NT2/D1 (cell line): ENCODE measurements at regions not wholly inside any gene's neighbourhood (a gene's known extent, or its start where the extent isn't known, plus 50 kb on each side); places are given as distances from the start of the nearest gene placed in this dataset.

Experiments used
- DNase-seq: peaks from one replicate; pipeline ENCODE4 v3.0.0-alpha.2; 2011; ENCODE audit warnings: low read depth, low spot score
- H3K27me3 ChIP-seq: 2 replicates; pipeline ENCODE4 v1.6.0; 2011; ENCODE audit warnings: mild to moderate bottlenecking; ENCODE audit not compliant: insufficient read length, insufficient read depth
- H3K36me3 ChIP-seq: 2 replicates; pipeline ENCODE4 v1.6.1; 2011; ENCODE audit warnings: mild to moderate bottlenecking, low read length, mixed read lengths; ENCODE audit not compliant: insufficient read depth, insufficient read length
- H3K4me1 ChIP-seq: 2 replicates; pipeline ENCODE4 v1.5.1; 2011; ENCODE audit not compliant: insufficient read depth, insufficient read length
- H3K4me3 ChIP-seq: 2 replicates; pipeline ENCODE4 v1.5.1; 2011; ENCODE audit warnings: low read depth; ENCODE audit not compliant: insufficient read length
- H3K9ac ChIP-seq: 2 replicates; pipeline ENCODE4 v1.6.0; 2011; ENCODE audit warnings: low read depth; ENCODE audit not compliant: insufficient read length
- H3K9me3 ChIP-seq: 2 replicates; pipeline ENCODE4 v1.5.1; 2011; ENCODE audit warnings: mild to moderate bottlenecking, low read length; ENCODE audit not compliant: insufficient read depth
- SUZ12 ChIP-seq: IDR thresholded peaks from 2 replicates; pipeline ENCODE4 v1.6.1; 2011; ENCODE audit not compliant: insufficient read length, insufficient read depth; ENCODE audit errors: extremely low read depth
- YY1 ChIP-seq: IDR thresholded peaks from 2 replicates; pipeline ENCODE4 v1.6.1; 2011; ENCODE audit not compliant: insufficient read length, insufficient read depth
- ZNF274 ChIP-seq: IDR thresholded peaks from 2 replicates; pipeline ENCODE4 v1.6.1; 2011; ENCODE audit warnings: mild to moderate bottlenecking, low read depth, low read length

DNA sequence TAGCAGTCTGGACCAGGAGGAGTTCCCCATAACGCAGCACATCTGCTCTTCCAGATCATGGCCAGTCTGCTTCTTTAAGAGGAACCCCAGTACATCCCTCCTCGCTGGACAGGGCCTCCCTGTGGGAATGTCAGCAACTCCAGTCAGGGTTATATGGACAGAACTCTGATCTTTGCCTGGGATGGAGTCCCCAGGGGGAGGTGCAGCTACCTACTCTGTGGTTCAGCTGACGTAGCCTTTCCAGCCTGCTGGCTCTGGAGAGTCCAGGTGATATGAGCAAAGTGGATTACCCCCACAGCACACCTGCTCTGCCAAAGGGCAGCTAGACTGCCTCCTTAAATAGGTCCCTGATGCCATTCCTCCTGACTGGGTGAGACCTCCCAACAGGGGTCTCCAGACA is 417.1 kb upstream of the EPHA3 start:
- Histone ChIP-seq H3K4me3 (no peak overlapping the region), H3K9ac (no peak overlapping the region), H3K4me1 (no peaks in the 10 kb centered on the region), H3K36me3 (no peaks in the 10 kb centered on the region), H3K27me3 (no peaks in the 10 kb centered on the region), H3K9me3 (no peaks in the 10 kb centered on the region)
- no peak for DNase-seq
- no peak for TF ChIP-seq YY1
- no peak for TF ChIP-seq ZNF274
- no peak for TF ChIP-seq SUZ12

DNA sequence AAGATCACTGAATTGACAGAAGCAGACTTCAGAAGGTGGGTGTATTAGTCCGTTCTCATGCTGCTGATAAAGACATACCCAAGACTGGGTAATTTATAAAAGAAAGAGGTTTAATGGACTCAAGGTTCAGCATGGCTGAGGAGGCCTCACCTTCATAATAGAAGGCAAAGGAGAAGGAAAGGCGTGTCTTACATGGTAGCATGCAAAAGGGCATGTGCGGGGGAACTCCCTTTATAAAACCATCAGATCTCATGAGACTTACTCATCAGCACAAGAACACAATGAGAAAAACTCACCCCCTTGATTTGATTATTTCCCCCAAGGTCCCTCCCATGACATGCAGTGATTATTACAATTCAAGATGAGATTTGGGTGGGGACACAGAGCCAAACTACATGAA is 416.3 kb upstream of the EPHA3 start:
- no peak for DNase-seq
- no peaks in the 10 kb centered on the region for H3K27me3 ChIP-seq
- H3K9me3 ChIP-seq = no peaks in the 10 kb centered on the region
- no peak overlapping the region for H3K4me3 ChIP-seq
- no peaks in the 10 kb centered on the region for H3K4me1 ChIP-seq
- no peak overlapping the region for H3K9ac ChIP-seq
- TF ChIP-seq YY1 = no peak
- TF ChIP-seq ZNF274 = no peak
- TF ChIP-seq SUZ12 = no peak
- H3K36me3 ChIP-seq = no peaks in the 10 kb centered on the region

DNA sequence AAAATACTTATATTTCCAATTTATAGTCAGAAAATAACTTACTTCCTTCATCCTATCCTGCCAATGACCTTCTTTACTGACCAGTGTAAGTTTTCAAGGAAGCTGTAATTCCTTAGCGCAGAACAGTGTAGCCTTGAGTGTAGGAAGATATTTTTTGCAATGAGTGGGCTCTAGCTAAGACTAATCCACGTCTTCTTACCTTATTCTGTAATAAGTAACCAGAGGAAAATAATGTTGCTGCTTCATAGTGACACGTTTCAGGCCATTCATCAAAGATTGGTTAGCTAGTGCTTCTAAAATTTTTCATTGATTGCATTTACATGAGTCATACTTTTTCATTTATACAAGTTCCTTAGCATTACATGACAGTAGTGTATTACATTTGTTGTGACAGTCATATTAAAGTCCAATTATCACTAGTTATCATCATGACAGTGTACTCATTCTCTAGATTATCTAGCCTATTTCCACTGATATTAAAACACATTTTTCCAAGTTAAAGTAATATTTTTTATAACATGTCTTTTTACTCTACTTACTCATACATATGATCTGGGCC is 403.8 kb upstream of the EPHA3 start:
- H3K4me3 ChIP-seq = no peak overlapping the region
- H3K9me3 ChIP-seq = no peaks in the 10 kb centered on the region
- TF ChIP-seq SUZ12 (no peak), YY1 (no peak), ZNF274 (no peak)
- DNase-seq = no peak
- no peaks in the 10 kb centered on the region for H3K36me3 ChIP-seq
- H3K9ac ChIP-seq = no peak overlapping the region
- H3K4me1 ChIP-seq = no peaks in the 10 kb centered on the region
- no peaks in the 10 kb centered on the region for H3K27me3 ChIP-seq

DNA sequence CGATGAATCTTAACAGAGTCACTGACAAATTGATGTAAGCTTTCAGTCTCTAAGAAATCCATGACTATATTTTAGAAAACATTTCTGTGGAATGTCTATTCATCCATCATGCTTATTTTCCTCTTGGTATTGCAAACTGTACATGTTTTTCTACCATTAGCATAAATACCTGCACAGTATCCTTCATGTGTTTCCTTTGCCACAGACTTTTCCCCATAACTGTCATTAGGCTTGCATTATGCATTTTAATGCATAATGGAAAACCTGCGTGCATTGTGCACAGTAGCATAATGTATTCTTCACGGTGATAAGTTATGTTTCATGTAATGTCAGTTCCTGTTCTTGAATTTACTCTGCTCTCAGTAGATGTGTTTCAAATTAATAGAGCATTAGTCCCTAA is 403.1 kb upstream of the EPHA3 start:
- DNase-seq = no peak
- Histone ChIP-seq H3K27me3 (no peaks in the 10 kb centered on the region), H3K36me3 (no peaks in the 10 kb centered on the region), H3K4me1 (no peaks in the 10 kb centered on the region), H3K4me3 (no peak overlapping the region), H3K9me3 (no peaks in the 10 kb centered on the region), H3K9ac (no peak overlapping the region)
- TF ChIP-seq YY1 (no peak), SUZ12 (no peak), ZNF274 (no peak)

DNA sequence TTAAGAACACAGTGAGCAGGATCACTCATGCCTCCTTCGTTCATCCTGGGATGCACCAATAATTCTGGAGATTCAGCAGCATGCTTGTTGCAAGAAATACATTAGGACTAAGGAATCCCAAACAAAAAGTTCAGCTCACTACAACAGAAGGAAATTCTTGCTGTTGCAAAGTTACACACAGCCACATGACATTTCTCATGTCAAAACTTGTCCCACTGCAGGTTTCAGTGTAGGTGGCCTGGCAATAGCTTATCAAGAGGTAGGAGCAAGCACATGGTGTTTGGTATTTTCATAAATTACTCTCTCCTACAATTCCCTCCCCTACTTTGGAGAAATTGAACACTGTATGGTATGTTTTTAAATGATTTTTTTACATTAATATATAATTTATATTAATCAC is 399.6 kb upstream of the EPHA3 start:
- Histone ChIP-seq H3K9ac (no peak overlapping the region), H3K9me3 (no peaks in the 10 kb centered on the region), H3K4me1 (no peaks in the 10 kb centered on the region), H3K4me3 (no peak overlapping the region), H3K36me3 (no peaks in the 10 kb centered on the region), H3K27me3 (no peaks in the 10 kb centered on the region)
- TF ChIP-seq ZNF274 (no peak), SUZ12 (no peak), YY1 (no peak)
- no peak for DNase-seq

DNA sequence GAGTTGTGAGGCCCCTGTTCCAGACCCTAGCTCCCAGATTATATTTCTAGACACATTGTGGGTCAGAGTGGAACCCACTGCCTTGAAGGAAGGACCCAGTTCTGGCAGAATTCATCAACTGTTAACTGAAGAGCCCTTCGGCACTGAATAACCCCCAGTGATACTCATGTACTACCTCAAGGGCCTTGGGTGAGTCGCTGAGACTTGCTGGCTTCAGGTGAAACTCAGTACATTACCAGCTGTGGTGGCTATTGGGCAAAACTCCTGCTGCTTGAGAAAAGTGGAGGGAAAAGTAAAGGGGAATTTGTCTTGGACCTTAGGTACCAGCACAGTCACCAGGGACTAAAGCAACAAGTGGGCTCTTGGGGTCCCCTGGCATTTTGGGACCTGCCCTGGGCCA is 394.9 kb upstream of the EPHA3 start:
- Histone ChIP-seq H3K9me3 (no peaks in the 10 kb centered on the region), H3K27me3 (no peaks in the 10 kb centered on the region), H3K36me3 (no peaks in the 10 kb centered on the region), H3K4me3 (no peak overlapping the region), H3K9ac (no peak overlapping the region), H3K4me1 (no peaks in the 10 kb centered on the region)
- no peak for DNase-seq
- TF ChIP-seq SUZ12 (no peak), ZNF274 (no peak), YY1 (no peak)

DNA sequence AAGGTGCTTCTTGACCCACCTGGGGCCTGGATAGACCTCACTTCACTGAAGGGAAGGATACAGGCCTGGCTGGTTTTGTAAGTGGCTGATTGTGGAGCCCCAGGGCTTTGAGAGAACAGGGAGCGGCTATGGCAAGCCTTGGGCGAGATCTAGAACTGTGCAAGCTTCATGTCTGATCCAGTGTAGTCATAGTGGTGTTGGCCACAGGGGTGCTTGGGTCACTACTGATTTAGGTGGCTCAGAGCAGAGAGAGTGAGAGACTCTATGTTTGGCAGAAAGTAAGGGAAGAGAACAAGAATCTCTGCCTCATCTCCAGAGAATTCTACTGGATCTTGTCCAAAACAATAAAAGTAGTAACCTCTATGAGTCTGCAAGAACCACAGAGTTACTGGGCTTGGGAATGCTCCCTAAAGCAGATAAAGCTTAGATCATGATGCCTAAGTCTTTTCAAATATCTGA is 394.2 kb upstream of the EPHA3 start:
- H3K36me3 ChIP-seq = no peaks in the 10 kb centered on the region
- H3K4me3 ChIP-seq = no peak overlapping the region
- H3K9me3 ChIP-seq = no peaks in the 10 kb centered on the region
- H3K4me1 ChIP-seq = no peaks in the 10 kb centered on the region
- no peak overlapping the region for H3K9ac ChIP-seq
- no peak for DNase-seq
- TF ChIP-seq SUZ12 (no peak), ZNF274 (no peak), YY1 (no peak)
- H3K27me3 ChIP-seq = no peaks in the 10 kb centered on the region

DNA sequence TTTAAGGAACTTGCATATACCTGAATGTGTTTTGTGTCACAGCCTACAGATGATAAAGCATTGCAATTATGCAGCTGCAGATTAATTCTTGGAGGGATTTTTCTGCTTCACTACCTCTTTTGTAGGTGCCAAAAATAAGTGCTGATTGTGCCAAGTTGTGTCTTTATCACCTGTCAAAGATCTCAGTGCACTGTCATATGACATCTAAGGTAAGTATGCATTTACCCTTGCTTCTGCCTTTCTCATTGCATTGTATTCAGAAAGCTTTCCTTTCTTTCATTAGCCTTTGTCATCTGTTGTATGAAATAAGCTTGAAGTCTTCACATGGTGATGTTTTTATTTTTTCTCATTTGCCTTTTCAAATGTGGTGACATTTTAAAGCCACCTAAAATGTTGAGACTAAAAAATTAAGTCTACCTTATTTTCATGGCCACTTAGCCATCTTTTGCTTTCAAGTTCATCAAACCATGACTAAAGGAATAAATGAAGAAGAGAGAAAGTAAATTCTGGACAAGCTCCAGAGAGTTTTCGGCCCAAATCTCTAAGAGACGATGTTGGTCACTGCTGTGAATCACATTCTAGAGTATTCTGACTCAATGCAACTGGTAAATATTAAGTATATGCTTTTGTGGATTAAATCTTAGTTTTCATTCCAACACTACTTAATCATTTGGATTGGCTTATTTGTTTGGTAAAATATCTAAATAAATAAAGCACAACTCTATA is 381.8 kb upstream of the EPHA3 start:
- Histone ChIP-seq H3K27me3 (no peaks in the 10 kb centered on the region), H3K4me3 (no peak overlapping the region), H3K36me3 (no peaks in the 10 kb centered on the region), H3K4me1 (no peaks in the 10 kb centered on the region), H3K9ac (no peak overlapping the region), H3K9me3 (no peaks in the 10 kb centered on the region)
- TF ChIP-seq YY1 (no peak), SUZ12 (no peak), ZNF274 (no peak)
- DNase-seq = no peak
